GM12892 (cell line): ENCODE measurements at regions not wholly inside any gene's neighbourhood (a gene's known extent, or its start where the extent isn't known, plus 50 kb on each side); places are given as distances from the start of the nearest gene placed in this dataset.

Experiments used
- DNase-seq: peaks from one replicate; pipeline ENCODE4 v3.0.0; 2011; ENCODE audit not compliant: insufficient read length
- FAIRE-seq: peaks from 2 replicates; lab custom pipeline; 2011; peaks lifted over from hg19 to GRCh38; lab: Jason Lieb, UNC
- POLR2A ChIP-seq: IDR thresholded peaks from 2 replicates; pipeline ENCODE4 v1.6.1; 2011; ENCODE audit warnings: low read depth, low read length, control low read depth
- POLR2AphosphoS5 ChIP-seq: IDR thresholded peaks from 2 replicates; pipeline ENCODE4 v1.6.1; 2011; ENCODE audit warnings: low read depth, low read length, control low read depth
- TAF1 ChIP-seq: IDR thresholded peaks from 2 replicates; pipeline ENCODE4 v1.6.1; 2011; ENCODE audit warnings: low read depth, mild to moderate bottlenecking, control low read depth, low read length, borderline replicate concordance

DNA sequence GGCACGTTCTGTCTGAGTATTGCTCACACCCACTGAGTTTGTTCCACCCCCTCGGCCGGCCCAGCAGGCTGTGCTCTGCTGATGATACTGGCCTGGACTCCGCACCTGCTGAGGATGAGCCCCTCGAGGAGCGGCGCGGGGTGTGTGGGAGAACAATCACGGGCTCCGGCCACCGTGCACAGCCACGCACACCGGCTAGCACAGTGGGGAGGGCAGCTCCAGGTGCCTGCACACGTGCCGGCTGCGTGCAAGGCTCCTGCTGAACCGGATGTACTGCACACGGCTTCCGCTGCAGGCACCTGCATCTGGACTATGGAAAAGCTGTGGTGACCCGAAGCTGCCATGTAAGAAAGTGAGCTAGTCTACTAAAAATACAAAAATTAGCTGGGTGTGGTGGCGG, 485.2 kb upstream of the CDH9 start:
- DNase-seq = no peak
- TF ChIP-seq POLR2A = no peak
- FAIRE-seq = no peak

DNA sequence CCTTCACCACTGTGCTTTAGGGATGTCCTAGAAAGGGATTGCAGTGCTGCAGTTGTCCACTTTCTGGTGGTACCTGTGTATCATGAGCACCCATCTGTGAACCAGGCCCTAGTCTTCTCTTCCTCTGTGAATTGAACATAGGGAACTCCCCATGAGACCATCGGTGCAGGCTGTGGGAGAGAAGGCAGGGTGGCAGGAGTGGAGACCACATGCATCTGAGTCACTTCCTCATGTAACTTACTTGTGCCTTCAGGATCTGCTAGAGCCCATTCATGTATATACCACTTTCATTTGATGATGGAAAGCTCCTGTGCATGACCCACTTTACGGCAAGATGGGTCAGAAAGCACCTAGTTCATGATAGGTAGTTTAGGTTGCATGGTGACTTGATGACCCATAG, 478.1 kb upstream of the CDH9 start:
- no peak for FAIRE-seq
- no peak for DNase-seq
- TF ChIP-seq POLR2AphosphoS5 (no peak), TAF1 (no peak), POLR2A (no peak)

DNA sequence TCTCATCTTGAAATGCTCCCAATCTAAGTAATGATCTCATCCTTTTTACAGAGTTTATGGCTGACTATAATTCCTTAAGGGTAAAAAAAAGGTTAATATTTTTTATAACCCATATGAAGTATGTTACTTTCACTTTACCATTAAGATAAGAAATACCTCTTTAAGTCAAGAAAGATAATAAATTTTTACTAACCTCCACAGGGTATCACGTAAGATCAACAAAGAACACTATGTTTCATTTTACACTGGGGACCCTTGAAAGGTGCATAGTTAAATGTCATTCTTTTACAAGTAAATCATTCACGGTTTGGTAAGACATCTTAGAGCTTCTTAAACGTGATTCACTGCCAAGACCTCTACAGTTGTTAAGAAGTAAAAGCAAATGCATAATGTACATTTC, 472.7 kb upstream of the CDH9 start:
- TF ChIP-seq POLR2A = no peak
- no peak for TF ChIP-seq POLR2AphosphoS5
- TF ChIP-seq TAF1 = no peak
- FAIRE-seq (no peak), DNase-seq (no peak)

DNA sequence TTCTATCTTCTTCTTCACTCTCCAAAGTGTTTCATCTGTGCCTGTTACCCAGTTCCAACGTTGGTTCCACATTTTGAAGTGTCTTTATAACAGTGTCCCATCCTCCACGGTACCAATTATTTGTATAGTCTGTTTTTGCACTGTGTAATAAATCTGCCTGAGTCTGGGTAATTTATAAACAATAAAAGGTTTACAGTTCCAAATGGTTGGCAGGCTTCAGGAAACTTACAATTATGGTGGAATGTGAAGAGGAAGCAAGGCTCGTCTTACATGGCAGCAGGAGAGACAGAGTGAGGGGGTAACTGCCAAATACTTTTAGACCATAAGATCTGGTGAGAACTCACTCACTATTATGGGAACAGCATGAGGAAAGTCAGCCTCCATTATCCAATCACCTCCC, 465.4 kb upstream of the CDH9 start:
- TF ChIP-seq TAF1 (no peak), POLR2A (no peak), POLR2AphosphoS5 (no peak)
- FAIRE-seq (no peak), DNase-seq (no peak)

DNA sequence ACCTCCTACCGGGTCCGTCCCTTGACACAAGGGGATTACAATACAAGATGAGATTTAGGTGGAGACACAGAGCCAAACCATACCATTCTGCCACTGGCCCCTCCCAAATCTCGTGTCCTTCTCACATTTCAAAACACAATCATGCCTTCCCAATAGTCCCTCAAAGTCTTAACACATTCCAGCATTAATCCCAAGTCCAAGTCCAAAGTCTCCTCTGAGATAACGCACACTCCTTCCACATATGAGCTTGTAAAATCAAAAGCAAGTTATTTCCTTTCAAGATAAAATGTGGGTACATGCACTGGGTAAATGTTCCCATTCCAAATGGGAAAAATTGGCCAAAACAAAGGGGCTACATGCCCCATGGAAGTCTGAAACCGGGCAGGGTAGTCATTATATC, 463.9 kb upstream of the CDH9 start:
- FAIRE-seq (no peak), DNase-seq (no peak)
- TF ChIP-seq TAF1 (no peak), POLR2A (no peak), POLR2AphosphoS5 (no peak)

DNA sequence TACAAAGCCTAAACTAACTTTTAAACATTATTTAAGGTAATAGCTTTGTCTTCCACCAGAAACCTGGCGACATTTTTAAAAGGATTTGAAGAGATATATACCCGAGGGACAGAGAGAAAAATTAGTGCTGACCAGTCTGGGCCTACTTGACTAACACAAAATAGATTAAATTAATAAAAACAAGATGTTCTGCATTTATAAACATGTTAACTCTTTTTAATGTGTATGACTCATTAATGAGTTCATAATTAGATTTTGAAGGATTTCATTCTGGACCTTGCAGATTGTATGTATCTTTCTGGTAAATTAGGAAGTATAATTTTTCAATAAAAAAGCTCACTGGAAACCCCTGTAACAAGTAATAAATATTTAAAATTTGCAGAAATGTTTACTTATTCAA, 459.1 kb upstream of the CDH9 start:
- DNase-seq (no peak), FAIRE-seq (no peak)
- TF ChIP-seq POLR2AphosphoS5 = no peak
- TF ChIP-seq POLR2A = no peak
- TF ChIP-seq TAF1 = no peak

DNA sequence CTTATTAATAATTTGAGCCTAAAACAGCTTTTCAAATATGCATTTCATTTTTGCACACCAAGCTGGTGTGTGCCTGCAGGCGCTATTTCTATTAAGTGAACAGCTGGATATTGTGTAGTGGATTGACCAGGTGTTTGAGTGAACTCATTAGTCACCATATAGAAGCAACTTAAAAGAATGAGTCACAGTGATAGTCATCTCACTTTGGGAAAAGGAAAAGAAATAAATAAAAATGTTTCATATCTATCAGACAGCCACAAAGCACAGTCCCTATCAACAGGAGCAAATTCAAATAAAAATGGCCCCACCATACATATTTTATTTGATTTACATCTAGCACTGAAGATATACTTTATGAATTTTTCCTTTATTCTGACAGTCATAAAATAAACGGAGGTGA, 456.5 kb upstream of the CDH9 start:
- no peak for TF ChIP-seq POLR2AphosphoS5
- no peak for TF ChIP-seq POLR2A
- no peak for TF ChIP-seq TAF1
- no peak for DNase-seq
- FAIRE-seq = no peak

DNA sequence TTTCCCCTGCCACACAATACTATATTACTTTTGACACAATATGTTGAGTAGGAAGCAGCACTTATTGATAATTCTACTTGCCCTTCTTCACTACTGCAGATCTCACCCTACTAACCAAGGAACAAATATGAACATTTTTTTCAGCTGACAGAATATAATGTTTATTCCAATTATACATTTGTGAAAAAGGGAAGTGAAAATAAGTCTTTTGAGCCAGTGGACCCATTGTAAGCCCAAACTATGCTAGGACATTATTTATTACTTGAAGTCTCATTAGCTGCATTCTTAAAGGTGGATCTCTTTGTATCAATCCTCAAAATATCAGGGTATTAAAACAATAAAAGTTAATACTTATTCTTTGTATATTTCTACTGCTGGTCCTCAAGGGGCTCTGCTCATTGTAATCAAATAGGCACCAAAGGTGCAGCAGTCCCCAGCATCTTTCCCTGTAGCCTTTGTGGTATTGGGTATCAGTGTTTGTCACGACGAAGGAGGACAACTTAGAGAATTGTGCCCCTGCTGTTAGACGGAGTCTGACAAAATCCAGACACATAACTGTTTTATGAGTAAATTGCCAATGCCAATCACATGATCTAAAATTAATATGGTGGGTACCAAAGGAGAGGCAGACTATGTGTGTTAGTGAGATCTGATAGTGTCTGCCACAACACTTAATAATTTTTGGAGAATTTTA, 453.5 kb upstream of the CDH9 start:
- DNase-seq = no peak
- TF ChIP-seq TAF1 = no peak
- no peak for TF ChIP-seq POLR2A
- TF ChIP-seq POLR2AphosphoS5 = no peak
- no peak for FAIRE-seq

DNA sequence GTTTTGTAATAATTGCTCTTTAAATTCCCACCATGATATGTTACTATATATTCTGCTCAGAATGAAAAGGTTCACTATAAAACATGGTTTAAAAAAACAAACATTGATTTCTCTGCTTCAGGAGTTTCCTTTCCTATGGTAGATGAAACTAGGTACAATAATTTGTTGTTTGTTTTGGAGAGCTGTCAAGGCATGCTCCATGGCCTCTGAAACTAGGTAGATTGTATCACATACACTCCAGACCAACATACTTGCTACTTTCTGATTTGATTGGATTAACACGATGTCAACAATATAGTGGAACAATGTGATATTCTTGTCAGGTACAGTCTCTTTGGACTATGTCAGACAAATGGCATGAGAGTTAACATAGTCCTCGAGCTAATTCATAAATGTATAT, 452.7 kb upstream of the CDH9 start:
- DNase-seq (no peak), FAIRE-seq (peak; percentile 66)
- no peak for TF ChIP-seq TAF1
- no peak for TF ChIP-seq POLR2A
- TF ChIP-seq POLR2AphosphoS5 = no peak

DNA sequence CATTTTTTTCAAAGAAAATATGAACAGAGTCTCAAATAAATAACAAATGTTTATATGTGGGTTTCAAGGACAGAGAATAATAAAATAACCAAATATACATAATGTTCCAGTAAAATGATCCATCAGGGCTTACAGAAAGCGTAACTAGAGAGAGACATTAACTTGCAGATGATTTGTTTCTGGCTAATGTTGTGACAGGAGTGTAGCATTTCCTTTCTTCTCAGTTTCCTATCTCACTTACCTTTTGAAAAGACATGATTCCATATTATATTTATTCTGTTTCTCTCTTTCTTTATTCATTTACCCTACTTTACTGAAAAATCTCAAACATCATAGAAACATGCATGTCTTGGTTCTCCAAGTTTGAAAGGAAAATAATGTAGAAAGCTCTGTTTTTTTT, 451.3 kb upstream of the CDH9 start:
- TF ChIP-seq POLR2A = no peak
- FAIRE-seq (no peak), DNase-seq (no peak)

DNA sequence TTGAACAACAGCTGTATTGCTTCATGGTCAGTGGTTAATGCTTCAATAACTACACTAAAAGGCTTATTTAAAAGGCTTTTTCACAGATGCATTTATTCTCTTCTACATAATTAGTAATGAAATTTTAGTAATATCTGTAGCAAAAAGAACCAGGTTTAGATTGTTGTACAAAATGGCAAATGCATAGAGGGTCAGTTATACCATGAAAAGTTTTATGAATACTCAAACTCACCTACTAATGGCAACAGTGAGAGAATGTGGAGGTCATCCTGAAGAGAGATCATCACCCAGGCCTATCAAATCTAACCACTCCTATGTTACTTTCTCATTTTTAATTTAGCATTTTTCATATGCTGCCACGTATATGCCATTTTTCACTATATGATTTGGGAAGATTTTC, 444.3 kb upstream of the CDH9 start:
- DNase-seq (no peak), FAIRE-seq (no peak)
- no peak for TF ChIP-seq POLR2AphosphoS5
- no peak for TF ChIP-seq TAF1
- TF ChIP-seq POLR2A = no peak

DNA sequence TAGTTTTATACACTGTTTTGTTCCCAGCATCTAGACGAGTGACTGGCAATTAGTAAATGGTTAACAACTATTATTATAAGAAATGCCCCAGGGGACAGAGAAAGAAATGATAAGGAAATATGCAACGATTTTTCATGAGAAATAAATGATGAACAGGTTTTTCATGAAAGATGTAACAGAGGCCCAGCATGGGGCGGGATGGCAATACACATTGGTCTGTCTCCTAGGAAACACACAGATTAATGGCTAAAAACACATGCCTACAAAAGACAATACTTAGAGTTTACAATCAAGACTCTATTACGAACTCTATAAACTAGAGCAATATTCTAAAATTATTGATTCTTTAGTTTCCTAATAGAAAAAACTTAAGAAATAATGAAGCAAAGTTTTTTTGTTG, 441.5 kb upstream of the CDH9 start:
- FAIRE-seq = no peak

DNA sequence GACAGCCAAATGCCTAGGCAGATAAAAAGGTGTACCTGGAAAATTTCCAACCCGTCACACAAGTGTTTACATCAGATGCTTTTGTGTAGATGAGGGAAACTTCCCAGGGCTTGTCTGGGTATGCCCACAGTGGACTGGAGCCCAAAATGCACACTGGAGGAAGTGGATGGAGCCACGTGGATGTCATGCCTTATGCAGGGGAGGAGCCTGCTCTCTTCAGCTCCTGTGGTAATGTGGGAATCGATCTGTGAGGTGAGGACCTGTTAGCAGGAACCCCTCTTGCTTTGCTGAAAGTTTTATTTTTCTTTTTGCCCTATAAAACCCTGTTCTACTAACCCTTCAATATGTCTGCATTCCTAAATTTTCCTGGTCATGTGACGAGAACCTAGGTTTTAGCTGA, 439.2 kb upstream of the CDH9 start:
- no peak for DNase-seq
- FAIRE-seq = no peak
- TF ChIP-seq POLR2AphosphoS5 (no peak), TAF1 (no peak), POLR2A (no peak)

More for the DNA sequence above, 441.5 kb upstream of the CDH9 start:
- TF ChIP-seq TAF1 (no peak), POLR2A (no peak), POLR2AphosphoS5 (no peak)
- no peak for DNase-seq

DNA sequence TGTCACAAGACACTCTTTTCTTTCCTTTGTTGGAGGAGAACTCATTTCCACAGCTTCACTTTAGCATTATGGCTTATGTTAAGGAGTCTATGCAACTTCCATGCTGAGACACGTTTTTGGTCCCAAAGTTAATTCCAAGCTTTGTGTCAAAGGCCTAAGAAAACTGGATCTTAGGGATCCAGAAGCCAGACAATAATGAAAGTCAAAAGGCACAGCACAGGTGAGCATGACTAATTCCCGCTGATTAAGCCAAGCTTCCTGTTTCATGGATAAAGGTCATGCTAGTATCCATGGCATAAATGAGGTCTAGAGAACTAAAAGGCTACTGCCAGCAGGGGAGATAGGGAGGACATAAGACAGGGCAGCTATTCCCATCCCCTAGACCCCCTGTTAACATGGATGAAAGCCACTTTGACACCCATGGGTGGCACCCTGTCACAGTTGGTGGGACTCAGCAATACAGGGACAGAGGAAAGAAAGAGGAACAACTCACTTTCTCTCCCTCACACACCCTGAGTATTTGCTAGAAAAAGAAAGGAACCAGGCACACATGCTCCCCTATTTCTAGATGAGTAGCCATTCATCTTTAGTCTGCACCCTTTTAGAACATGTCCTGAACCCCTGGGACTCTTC, 438.1 kb upstream of the CDH9 start:
- no peak for TF ChIP-seq POLR2A
- DNase-seq (no peak), FAIRE-seq (no peak)
